ENCODE measurements at regions not wholly inside any gene's neighbourhood (a gene's known extent, or its start where the extent isn't known, plus 50 kb on each side); places are given as distances from the start of the nearest gene placed in this dataset.
"Not testable (repeated sequence)": the region's sequence is repeated elsewhere in the genome, so short reads cannot be mapped to it uniquely, and the experiment has no call there.

- TF ChIP-seq ZNF280D (CRISPR knock-in tag; IDR thresholded peaks at IDR 0.05) (no peak), SMC3 (IDR thresholded peaks at IDR 0.05; ENCODE audit: low read length) (no peak), FOSL2 (CRISPR knock-in tag; IDR thresholded peaks at IDR 0.05) (peak; percentile 78), CENPBD1 (CRISPR knock-in tag; IDR thresholded peaks at IDR 0.05; ENCODE audit: borderline replicate concordance, low read depth) (no peak)
Observed at GRCh38 chr20:47922269-47922668, 137.0 kb upstream of the SULF2 start (continued).

GRCh38 chr20:47921829-47922228 lies 136.5 kb upstream of the SULF2 start:
- H3K4me2 ChIP-seq (ENCODE audit: low read depth, low read length); in situ Hi-C loops (cut with HindIII; ENCODE audit: extremely low pct_ligation_motif_present, low pct_unique_long_range_greater_than_20kb); H3K27ac ChIP-seq (ENCODE audit: extremely low read length, insufficient read depth, low read length); H3K4me3 ChIP-seq (replicated peaks in 1 of 3; ENCODE audit: insufficient read depth in 1 of 3, low read depth in 2 of 3, low read length in 3 of 3); DNase-seq (ENCODE audit: low spot score); POLR2A ChIA-PET; intact Hi-C loops (cut with micrococcal nuclease; ENCODE audit: unreplicated experiment); H3K79me2 ChIP-seq (ENCODE audit: insufficient read depth, low read length); H3K9ac ChIP-seq (ENCODE audit: insufficient read depth, low read depth, low read length); FAIRE-seq; H2AFZ ChIP-seq (ENCODE audit: low read length); BruUV-seq (replicated peaks); H3K36me3 ChIP-seq (replicated peaks in 1 of 2; ENCODE audit: control insufficient read depth in 1 of 2, insufficient read depth in 2 of 2, low read length in 2 of 2); H4K20me1 ChIP-seq (ENCODE audit: insufficient read depth, low read length); ATAC-seq; CTCF ChIA-PET (ENCODE audit: low intra/inter-chr PET ratio, low total read pairs); H3K27me3 ChIP-seq (ENCODE audit: control insufficient read depth in 1 of 2, insufficient read depth in 2 of 2, low read length in 2 of 2): not testable (repeated sequence)
- Histone ChIP-seq H3K4me1 (ENCODE audit: insufficient read depth, low read length) (peaks cover 23% of the 10 kb centered on the region), H3K9me3 (ENCODE audit: low read length) (peaks cover 34% of the 10 kb centered on the region)
- WGBS (ENCODE audit: low lambda C conversion rate): 78% methylated on average over 9 of the region's 9 CpGs
